Activated naive CD8-positive, alpha-beta T cell treated with anti-CD3 and anti-CD28 coated beads for 36 hours (primary cell): ENCODE measurements at regions not wholly inside any gene's neighbourhood (a gene's known extent, or its start where the extent isn't known, plus 50 kb on each side); places are given as distances from the start of the nearest gene placed in this dataset.
"Not testable (repeated sequence)": the region's sequence is repeated elsewhere in the genome, so short reads cannot be mapped to it uniquely, and the experiment has no call there.

Source experiments
- DNase-seq: peaks from one replicate; pipeline ENCODE4 v3.0.0; 2021
- H3K27ac Mint-ChIP-seq: one replicate; pipeline ENCODE4 v1.8.0; 2022; ENCODE audit warnings: mild to moderate bottlenecking, moderate library complexity, mixed read lengths
- H3K27me3 Mint-ChIP-seq: one replicate; pipeline ENCODE4 v1.8.0; 2022; ENCODE audit warnings: mild to moderate bottlenecking, mixed read lengths
- H3K36me3 Mint-ChIP-seq: one replicate; pipeline ENCODE4 v1.8.0; 2021; ENCODE audit warnings: mild to moderate bottlenecking, mixed read lengths
- H3K4me1 Mint-ChIP-seq: one replicate; pipeline ENCODE4 v1.8.0; 2021; ENCODE audit warnings: mixed read lengths
- H3K4me3 Mint-ChIP-seq: one replicate; pipeline ENCODE4 v1.8.0; 2022; ENCODE audit warnings: mild to moderate bottlenecking, moderate library complexity, mixed read lengths
- H3K9me3 Mint-ChIP-seq: one replicate; pipeline ENCODE4 v1.8.0; 2022; ENCODE audit warnings: mixed read lengths

GRCh38 chr5:111643499-111643898 lies 113.5 kb downstream of the NREP start:
- H3K36me3 Mint-ChIP-seq = peaks cover 4% of the 10 kb centered on the region
- DNase-seq = no peak
- H3K4me3 Mint-ChIP-seq = no peak overlapping the region
- no peak overlapping the region for H3K27ac Mint-ChIP-seq
- H3K27me3 Mint-ChIP-seq = peaks cover 18% of the 10 kb centered on the region
- peaks cover 15% of the 10 kb centered on the region for H3K9me3 Mint-ChIP-seq
- no peaks in the 10 kb centered on the region for H3K4me1 Mint-ChIP-seq

GRCh38 chr5:111641533-111642233 lies 115.3 kb downstream of the NREP start:
- peaks cover 4% of the 10 kb centered on the region for H3K36me3 Mint-ChIP-seq
- no peaks in the 10 kb centered on the region for H3K4me1 Mint-ChIP-seq
- peaks cover 18% of the 10 kb centered on the region for H3K27me3 Mint-ChIP-seq
- no peak overlapping the region for H3K27ac Mint-ChIP-seq
- no peak for DNase-seq
- peaks cover 17% of the 10 kb centered on the region for H3K9me3 Mint-ChIP-seq
- no peak overlapping the region for H3K4me3 Mint-ChIP-seq

- Mint-ChIP-seq H3K27ac (no peak overlapping the region), H3K9me3 (peaks cover 17% of the 10 kb centered on the region), H3K36me3 (peaks cover 4% of the 10 kb centered on the region), H3K4me3 (no peak overlapping the region), H3K27me3 (peaks cover 15% of the 10 kb centered on the region), H3K4me1 (no peaks in the 10 kb centered on the region)
- DNase-seq = no peak
Measured at GRCh38 chr5:111639912-111640311, 117.1 kb downstream of the NREP start.

- Mint-ChIP-seq H3K4me1 (no peaks in the 10 kb centered on the region), H3K27ac (no peak overlapping the region), H3K4me3 (no peak overlapping the region), H3K27me3 (no peaks in the 10 kb centered on the region), H3K9me3 (peaks cover 17% of the 10 kb centered on the region), H3K36me3 (peaks cover 4% of the 10 kb centered on the region)
- DNase-seq = no peak
Measured at GRCh38 chr5:111636736-111637135, 120.3 kb downstream of the NREP start.

GRCh38 chr5:111635916-111636570 lies 121.0 kb downstream of the NREP start:
- Mint-ChIP-seq H3K27ac (no peak overlapping the region), H3K27me3 (no peaks in the 10 kb centered on the region), H3K4me1 (no peaks in the 10 kb centered on the region), H3K36me3 (peaks cover 4% of the 10 kb centered on the region), H3K4me3 (no peak overlapping the region), H3K9me3 (peaks cover 17% of the 10 kb centered on the region)
- no peak for DNase-seq

GRCh38 chr5:111635151-111635902 lies 121.7 kb downstream of the NREP start:
- Mint-ChIP-seq H3K27ac (no peak overlapping the region), H3K36me3 (peaks cover 4% of the 10 kb centered on the region), H3K9me3 (peaks cover 14% of the 10 kb centered on the region), H3K4me1 (no peaks in the 10 kb centered on the region), H3K4me3 (no peak overlapping the region), H3K27me3 (no peaks in the 10 kb centered on the region)
- no peak for DNase-seq

GRCh38 chr5:111631328-111631727 lies 119.0 kb upstream of the STARD4 start:
- Mint-ChIP-seq H3K36me3 (peaks cover 5% of the 10 kb centered on the region), H3K4me3 (no peak overlapping the region), H3K27me3 (no peaks in the 10 kb centered on the region), H3K27ac (no peak overlapping the region), H3K9me3 (peaks cover 8% of the 10 kb centered on the region), H3K4me1 (peaks cover 9% of the 10 kb centered on the region)
- no peak for DNase-seq

GRCh38 chr5:111628901-111629300 lies 116.6 kb upstream of the STARD4 start:
- no peak for DNase-seq
- Mint-ChIP-seq H3K27me3 (peaks cover 3% of the 10 kb centered on the region), H3K9me3 (peaks cover 13% of the 10 kb centered on the region), H3K4me1 (peaks cover 9% of the 10 kb centered on the region), H3K27ac (no peak overlapping the region), H3K36me3 (peaks cover 9% of the 10 kb centered on the region), H3K4me3 (no peak overlapping the region)

- Mint-ChIP-seq H3K4me1 (peaks cover 9% of the 10 kb centered on the region), H3K27ac (peak overlapping the region; percentile 10), H3K4me3 (no peak overlapping the region), H3K36me3 (peaks cover 9% of the 10 kb centered on the region), H3K27me3 (peaks cover 3% of the 10 kb centered on the region), H3K9me3 (peaks cover 13% of the 10 kb centered on the region)
- peak; percentile 4 for DNase-seq
Measured at GRCh38 chr5:111627862-111628261, 115.5 kb upstream of the STARD4 start.

- peaks cover 9% of the 10 kb centered on the region for H3K36me3 Mint-ChIP-seq
- H3K27ac Mint-ChIP-seq = no peak overlapping the region
- no peak overlapping the region for H3K4me3 Mint-ChIP-seq
- H3K9me3 Mint-ChIP-seq = peaks cover 13% of the 10 kb centered on the region
- DNase-seq = no peak
- peaks cover 3% of the 10 kb centered on the region for H3K27me3 Mint-ChIP-seq
- peaks cover 9% of the 10 kb centered on the region for H3K4me1 Mint-ChIP-seq
Measured at GRCh38 chr5:111626473-111627148, 114.3 kb upstream of the STARD4 start.

GRCh38 chr5:111618623-111619271 lies 106.4 kb upstream of the STARD4 start:
- Mint-ChIP-seq H3K4me3 (no peak overlapping the region), H3K27ac (no peak overlapping the region), H3K27me3 (peaks cover 17% of the 10 kb centered on the region), H3K4me1 (no peaks in the 10 kb centered on the region), H3K9me3 (no peaks in the 10 kb centered on the region), H3K36me3 (no peaks in the 10 kb centered on the region)
- no peak for DNase-seq

GRCh38 chr5:111615054-111615453 lies 102.7 kb upstream of the STARD4 start:
- Mint-ChIP-seq H3K4me3 (no peak overlapping the region), H3K4me1 (no peaks in the 10 kb centered on the region), H3K9me3 (peaks cover 6% of the 10 kb centered on the region), H3K27ac (no peak overlapping the region), H3K27me3 (peaks cover 17% of the 10 kb centered on the region), H3K36me3 (no peaks in the 10 kb centered on the region)
- DNase-seq = no peak

- H3K4me1 Mint-ChIP-seq, H3K27ac Mint-ChIP-seq, H3K9me3 Mint-ChIP-seq, H3K27me3 Mint-ChIP-seq, H3K4me3 Mint-ChIP-seq, DNase-seq, H3K36me3 Mint-ChIP-seq: not testable (repeated sequence)
Measured at GRCh38 chr5:111612013-111612630, 99.8 kb upstream of the STARD4 start.

- no peak for DNase-seq
- H3K27ac Mint-ChIP-seq = no peak overlapping the region
- peaks cover 6% of the 10 kb centered on the region for H3K9me3 Mint-ChIP-seq
- no peak overlapping the region for H3K4me3 Mint-ChIP-seq
- H3K4me1 Mint-ChIP-seq = no peaks in the 10 kb centered on the region
- H3K27me3 Mint-ChIP-seq = peaks cover 6% of the 10 kb centered on the region
- H3K36me3 Mint-ChIP-seq = no peaks in the 10 kb centered on the region
Measured at GRCh38 chr5:111606194-111606593, 93.9 kb upstream of the STARD4 start.
